Parathyroid adenoma (tissue), 2 donors: ENCODE measurements at regions not wholly inside any gene's neighbourhood (a gene's known extent, or its start where the extent isn't known, plus 50 kb on each side); places are given as distances from the start of the nearest gene placed in this dataset.

Source experiments
- H2AFZ ChIP-seq: fragments of 300-600 bp; sonication (generic); one replicate; pipeline ENCODE4 v1.7.0; 2017; ENCODE audit warnings: antibody characterized with exemption, mild to moderate bottlenecking
- H3K27ac ChIP-seq: fragments of 300-600 bp; sonication (generic); one replicate; pipeline ENCODE4 v1.7.0; 2017
- H3K27me3 ChIP-seq: fragments of 300-600 bp; sonication (generic); one replicate; pipeline ENCODE4 v1.7.0; 2017; ENCODE audit warnings: low read length; ENCODE audit not compliant: control insufficient read depth, insufficient read depth
- H3K36me3 ChIP-seq: fragments of 300-600 bp; sonication (generic); one replicate; pipeline ENCODE4 v1.7.0; 2017; ENCODE audit warnings: low read length; ENCODE audit not compliant: control insufficient read depth, insufficient read depth
- H3K4me1 ChIP-seq: fragments of 300-600 bp; sonication (generic); one replicate; pipeline ENCODE4 v1.7.0; 2017; ENCODE audit warnings: control low read depth
- H3K4me2 ChIP-seq: fragments of 300-600 bp; sonication (generic); one replicate; pipeline ENCODE4 v1.7.0; 2017; ENCODE audit warnings: low read length
- H3K4me3 ChIP-seq: fragments of 300-600 bp; sonication (generic); one replicate; pipeline ENCODE4 v1.7.0; 2017; ENCODE audit warnings: low read depth, low read length
- H3K79me2 ChIP-seq: fragments of 300-600 bp; sonication (generic); one replicate; pipeline ENCODE4 v1.7.0; 2017; ENCODE audit warnings: control low read depth
- H3K9ac ChIP-seq: fragments of 300-600 bp; sonication (generic); one replicate; pipeline ENCODE4 v1.7.0; 2017; ENCODE audit warnings: mild to moderate bottlenecking
- H3K9me3 ChIP-seq: fragments of 300-600 bp; sonication (generic); one replicate; pipeline ENCODE4 v1.7.0; 2017; ENCODE audit warnings: low read length; ENCODE audit not compliant: control insufficient read depth
- TF ChIP-seq, protein P1 (sequence below): fragments of 300-600 bp; sonication (generic); IDR thresholded peaks from one replicate; pipeline ENCODE4 v1.7.0; 2017; ENCODE audit warnings: antibody characterized with exemption, mild to moderate bottlenecking
- donor health status: primary hyperparathyroidism.

DNA sequence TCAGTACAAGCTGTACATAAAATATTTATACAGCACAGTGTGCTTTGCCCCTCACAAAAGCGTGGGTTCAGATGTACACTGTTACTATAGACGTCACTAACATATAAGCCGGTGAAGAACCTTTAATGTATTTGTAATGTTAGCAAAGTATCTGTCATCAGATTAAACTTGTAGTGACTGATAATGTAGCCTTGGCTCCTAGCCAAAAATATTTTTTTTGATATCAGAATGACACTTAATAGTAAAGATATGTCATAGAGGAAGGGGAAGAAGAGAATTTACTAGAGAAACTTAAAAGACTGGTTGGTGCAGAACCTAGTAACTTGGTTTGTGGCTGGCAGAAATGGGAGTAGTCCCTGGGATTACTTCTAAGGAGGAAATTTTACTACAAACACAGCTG, 258.7 kb upstream of the DMRT1 start:
- Histone ChIP-seq H3K4me3 (no peak overlapping the region), H3K4me1 (no peaks in the 10 kb centered on the region), H3K27me3 (no peaks in the 10 kb centered on the region), H3K36me3 (no peaks in the 10 kb centered on the region), H3K4me2 (no peak overlapping the region), H2AFZ (no peak overlapping the region), H3K79me2 (no peaks in the 10 kb centered on the region), H3K9me3 (no peaks in the 10 kb centered on the region), H3K27ac (no peak overlapping the region), H3K9ac (no peak overlapping the region)
- TF ChIP-seq, protein P1, sequence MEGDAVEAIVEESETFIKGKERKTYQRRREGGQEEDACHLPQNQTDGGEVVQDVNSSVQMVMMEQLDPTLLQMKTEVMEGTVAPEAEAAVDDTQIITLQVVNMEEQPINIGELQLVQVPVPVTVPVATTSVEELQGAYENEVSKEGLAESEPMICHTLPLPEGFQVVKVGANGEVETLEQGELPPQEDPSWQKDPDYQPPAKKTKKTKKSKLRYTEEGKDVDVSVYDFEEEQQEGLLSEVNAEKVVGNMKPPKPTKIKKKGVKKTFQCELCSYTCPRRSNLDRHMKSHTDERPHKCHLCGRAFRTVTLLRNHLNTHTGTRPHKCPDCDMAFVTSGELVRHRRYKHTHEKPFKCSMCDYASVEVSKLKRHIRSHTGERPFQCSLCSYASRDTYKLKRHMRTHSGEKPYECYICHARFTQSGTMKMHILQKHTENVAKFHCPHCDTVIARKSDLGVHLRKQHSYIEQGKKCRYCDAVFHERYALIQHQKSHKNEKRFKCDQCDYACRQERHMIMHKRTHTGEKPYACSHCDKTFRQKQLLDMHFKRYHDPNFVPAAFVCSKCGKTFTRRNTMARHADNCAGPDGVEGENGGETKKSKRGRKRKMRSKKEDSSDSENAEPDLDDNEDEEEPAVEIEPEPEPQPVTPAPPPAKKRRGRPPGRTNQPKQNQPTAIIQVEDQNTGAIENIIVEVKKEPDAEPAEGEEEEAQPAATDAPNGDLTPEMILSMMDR: no peak

DNA sequence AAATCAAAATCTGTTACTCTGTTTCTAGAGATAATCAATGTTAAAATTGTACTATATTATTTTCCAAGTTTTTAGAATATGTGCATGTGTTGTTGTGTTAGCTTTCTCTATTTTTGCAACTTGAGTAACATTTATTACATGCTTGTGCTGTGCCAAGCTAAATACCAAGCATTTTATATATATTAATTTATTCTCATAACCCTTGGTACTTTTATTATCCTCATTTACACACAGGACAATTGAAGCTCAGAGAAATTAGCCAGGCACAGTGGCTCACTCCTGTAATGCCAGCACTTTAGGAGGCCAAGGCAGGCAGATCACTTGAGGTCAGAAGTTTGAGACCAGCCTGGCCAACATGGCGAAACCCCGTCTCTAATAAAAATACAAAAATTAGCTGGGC, 254.0 kb upstream of the DMRT1 start:
- no peak overlapping the region for H3K4me2 ChIP-seq
- no peaks in the 10 kb centered on the region for H3K4me1 ChIP-seq

DNA sequence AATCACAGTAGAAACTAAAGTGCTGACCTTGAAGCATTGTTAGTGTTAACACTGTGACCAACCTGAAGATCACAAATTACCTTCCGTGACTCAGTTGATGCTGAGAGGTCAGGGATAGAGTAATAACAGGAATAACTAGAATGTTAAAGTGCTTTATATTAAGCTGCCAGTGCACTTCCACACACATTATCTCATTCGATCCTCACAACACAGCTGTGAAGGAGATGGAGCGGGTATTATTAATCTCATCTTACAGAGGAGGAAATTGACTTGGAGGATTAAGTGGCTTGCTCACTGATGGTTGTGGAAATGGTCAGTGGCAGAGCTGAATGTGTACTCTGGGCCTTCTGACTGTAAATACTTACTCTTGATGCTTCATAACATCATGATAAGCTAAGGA, 252.5 kb upstream of the DMRT1 start:
- H3K4me1 ChIP-seq: no peaks in the 10 kb centered on the region

More for the DNA sequence above, 254.0 kb upstream of the DMRT1 start:
- Histone ChIP-seq H3K9ac (no peak overlapping the region), H2AFZ (no peak overlapping the region), H3K9me3 (no peaks in the 10 kb centered on the region), H3K36me3 (no peaks in the 10 kb centered on the region), H3K27me3 (no peaks in the 10 kb centered on the region), H3K4me3 (no peak overlapping the region), H3K79me2 (no peaks in the 10 kb centered on the region), H3K27ac (no peak overlapping the region)
- TF ChIP-seq, protein P1: no peak

DNA sequence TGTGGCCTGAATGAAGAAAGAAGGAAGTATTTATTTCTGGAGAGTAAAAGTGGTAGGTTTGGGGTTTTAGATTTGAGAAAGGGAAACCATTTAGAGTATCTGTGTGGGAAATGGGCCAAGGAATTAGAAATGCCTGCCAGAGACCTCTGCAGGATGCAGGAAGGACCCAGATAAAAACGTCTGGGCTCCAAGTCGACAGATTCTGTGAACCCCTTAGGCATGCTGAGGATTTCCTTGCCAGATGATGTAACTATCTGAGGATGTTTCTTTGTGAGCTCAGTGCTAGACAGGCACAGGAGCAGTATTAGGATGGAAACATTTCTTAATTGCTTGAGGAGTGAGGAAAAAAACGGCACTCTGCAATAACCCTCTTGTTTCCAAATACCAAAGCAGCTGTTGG, 251.8 kb upstream of the DMRT1 start:
- Histone ChIP-seq H3K9ac (no peak overlapping the region), H3K4me1 (no peaks in the 10 kb centered on the region), H2AFZ (no peak overlapping the region), H3K79me2 (no peaks in the 10 kb centered on the region), H3K9me3 (no peaks in the 10 kb centered on the region), H3K27ac (no peak overlapping the region), H3K4me3 (no peak overlapping the region), H3K36me3 (no peaks in the 10 kb centered on the region), H3K27me3 (no peaks in the 10 kb centered on the region), H3K4me2 (no peak overlapping the region)
- TF ChIP-seq, protein P1: no peak

More for the DNA sequence above, 252.5 kb upstream of the DMRT1 start:
- H3K4me2 ChIP-seq: no peak overlapping the region
- H3K79me2 ChIP-seq: no peaks in the 10 kb centered on the region
- H3K36me3 ChIP-seq: no peaks in the 10 kb centered on the region
- H3K4me3 ChIP-seq: no peak overlapping the region
- H3K9ac ChIP-seq: no peak overlapping the region
- H3K9me3 ChIP-seq: no peaks in the 10 kb centered on the region
- TF ChIP-seq, protein P1: no peak
- H3K27me3 ChIP-seq: no peaks in the 10 kb centered on the region
- no peak overlapping the region for H2AFZ ChIP-seq
- H3K27ac ChIP-seq: no peak overlapping the region

DNA sequence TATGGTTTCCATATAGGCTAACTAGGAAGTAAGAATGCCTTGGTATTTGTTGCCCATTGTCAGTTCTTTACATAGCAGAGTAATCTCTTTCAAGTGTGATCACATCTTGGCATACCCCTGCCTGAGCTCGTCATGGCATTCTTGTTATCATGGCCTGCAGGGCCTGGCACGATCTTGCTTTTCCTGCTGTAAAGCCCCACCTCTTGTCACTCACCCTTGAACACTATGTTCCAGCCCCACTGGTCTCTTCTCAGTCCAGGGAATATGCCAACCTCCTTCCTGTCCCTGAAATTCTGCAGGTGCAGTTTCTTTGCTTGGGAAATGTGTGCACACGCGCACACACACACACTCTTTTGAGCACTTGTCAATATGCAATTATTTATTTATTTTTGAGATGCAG, 250.2 kb upstream of the DMRT1 start:
- H3K4me2 ChIP-seq: no peak overlapping the region
- H3K9ac ChIP-seq: no peak overlapping the region
- TF ChIP-seq, protein P1: no peak
- H3K9me3 ChIP-seq: no peaks in the 10 kb centered on the region
- H3K4me1 ChIP-seq: no peaks in the 10 kb centered on the region
- H2AFZ ChIP-seq: no peak overlapping the region
- H3K27me3 ChIP-seq: no peaks in the 10 kb centered on the region
- no peak overlapping the region for H3K4me3 ChIP-seq
- H3K27ac ChIP-seq: no peak overlapping the region
- H3K36me3 ChIP-seq: no peaks in the 10 kb centered on the region
- no peaks in the 10 kb centered on the region for H3K79me2 ChIP-seq
